KMS-11 (cell line): ENCODE measurements at regions not wholly inside any gene's neighbourhood (a gene's known extent, or its start where the extent isn't known, plus 50 kb on each side); places are given as distances from the start of the nearest gene placed in this dataset.

Source experiments
- H2AFZ ChIP-seq: fragments of 200-600 bp; sonication (generic); 2 replicates; pipeline ENCODE4 v1.6.1; 2016; ENCODE audit warnings: antibody characterized with exemption, mixed run types, low read depth
- H3K27ac ChIP-seq: fragments of 200-600 bp; sonication (generic); 2 replicates; pipeline ENCODE4 v1.6.1; 2016; ENCODE audit warnings: mild to moderate bottlenecking, mixed run types
- H3K27me3 ChIP-seq: fragments of 200-600 bp; sonication (generic); 2 replicates; pipeline ENCODE4 v1.6.1; 2017; ENCODE audit warnings: mild to moderate bottlenecking, low read depth, mixed run types, moderate library complexity; ENCODE audit not compliant: insufficient read depth
- H3K36me3 ChIP-seq: fragments of 200-600 bp; sonication (generic); 2 replicates; pipeline ENCODE4 v1.6.1; 2017; ENCODE audit warnings: mild to moderate bottlenecking, mixed run types; ENCODE audit not compliant: insufficient read depth
- H3K4me1 ChIP-seq: fragments of 200-600 bp; sonication (generic); 2 replicates; pipeline ENCODE4 v1.6.1; 2016; ENCODE audit warnings: mild to moderate bottlenecking, low read depth, mixed run types; ENCODE audit not compliant: poor library complexity, severe bottlenecking
- H3K4me2 ChIP-seq: fragments of 200-600 bp; sonication (generic); 2 replicates; pipeline ENCODE4 v1.7.0; 2016; ENCODE audit warnings: mild to moderate bottlenecking, mixed run types
- H3K4me3 ChIP-seq: fragments of 200-600 bp; sonication (generic); IDR thresholded peaks from 2 replicates; pipeline ENCODE4 v1.6.1; 2017; ENCODE audit warnings: low read depth, low read length, mixed read lengths; ENCODE audit not compliant: insufficient read depth
- H3K79me2 ChIP-seq: fragments of 200-600 bp; sonication (generic); 2 replicates; pipeline ENCODE4 v1.6.1; 2016; ENCODE audit warnings: low read depth, mixed run types; ENCODE audit not compliant: insufficient read depth
- H3K9ac ChIP-seq: fragments of 200-600 bp; sonication (generic); 2 replicates; pipeline ENCODE4 v1.6.1; 2016; ENCODE audit warnings: mild to moderate bottlenecking, mixed run types
- H4K20me1 ChIP-seq: fragments of 200-600 bp; sonication (generic); 2 replicates; pipeline ENCODE4 v1.6.1; 2016; ENCODE audit warnings: mild to moderate bottlenecking, mixed run types; ENCODE audit not compliant: insufficient read depth
- CTCF ChIP-seq: fragments of 200-600 bp; sonication (generic); conservative IDR thresholded peaks from 2 replicates; pipeline ENCODE4 v1.6.1; 2017; ENCODE audit warnings: low read depth, mild to moderate bottlenecking, antibody characterized with exemption, low read length, moderate library complexity, mixed read lengths

GRCh38 chr2:237012577-237013267 lies 73.0 kb upstream of the COPS8 start:
- no peak for TF ChIP-seq CTCF
- Histone ChIP-seq H3K27ac (no peak overlapping the region), H3K9ac (no peak overlapping the region), H3K36me3 (no peaks in the 10 kb centered on the region), H2AFZ (no peak overlapping the region), H3K79me2 (no peaks in the 10 kb centered on the region), H4K20me1 (no peaks in the 10 kb centered on the region), H3K27me3 (no peaks in the 10 kb centered on the region), H3K4me2 (no peak overlapping the region), H3K4me3 (no peak overlapping the region), H3K4me1 (no peaks in the 10 kb centered on the region)

- Histone ChIP-seq H3K27me3 (no peaks in the 10 kb centered on the region), H2AFZ (no peak overlapping the region), H3K27ac (no peak overlapping the region), H3K79me2 (no peaks in the 10 kb centered on the region), H3K36me3 (no peaks in the 10 kb centered on the region), H3K4me1 (no peaks in the 10 kb centered on the region), H3K9ac (no peak overlapping the region), H4K20me1 (no peaks in the 10 kb centered on the region), H3K4me2 (no peak overlapping the region), H3K4me3 (no peak overlapping the region)
- no peak for TF ChIP-seq CTCF
Observed at GRCh38 chr2:237016121-237016915, 69.4 kb upstream of the COPS8 start.

- H3K4me1 ChIP-seq: no peaks in the 10 kb centered on the region
- no peak overlapping the region for H3K4me2 ChIP-seq
- H4K20me1 ChIP-seq: no peaks in the 10 kb centered on the region
- H3K36me3 ChIP-seq: no peaks in the 10 kb centered on the region
- TF ChIP-seq CTCF: no peak
- H3K4me3 ChIP-seq: no peak overlapping the region
- H3K79me2 ChIP-seq: no peaks in the 10 kb centered on the region
- no peak overlapping the region for H3K9ac ChIP-seq
- no peak overlapping the region for H2AFZ ChIP-seq
- H3K27me3 ChIP-seq: no peaks in the 10 kb centered on the region
- H3K27ac ChIP-seq: no peak overlapping the region
Observed at GRCh38 chr2:237020090-237020489, 65.6 kb upstream of the COPS8 start.

- Histone ChIP-seq H3K36me3 (no peaks in the 10 kb centered on the region), H4K20me1 (no peaks in the 10 kb centered on the region), H3K27ac (no peak overlapping the region), H3K79me2 (no peaks in the 10 kb centered on the region), H3K4me1 (no peaks in the 10 kb centered on the region), H3K9ac (no peak overlapping the region), H3K4me3 (no peak overlapping the region), H3K27me3 (no peaks in the 10 kb centered on the region), H3K4me2 (no peak overlapping the region), H2AFZ (no peak overlapping the region)
- TF ChIP-seq CTCF: no peak
Observed at GRCh38 chr2:237022533-237022932, 63.2 kb upstream of the COPS8 start.
